ENCODE measurements at regions not wholly inside any gene's neighbourhood (a gene's known extent, or its start where the extent isn't known, plus 50 kb on each side); places are given as distances from the start of the nearest gene placed in this dataset.
"Not testable (repeated sequence)": the region's sequence is repeated elsewhere in the genome, so short reads cannot be mapped to it uniquely, and the experiment has no call there.

GRCh38 chrX:106484233-106484632, 127.5 kb upstream of the RADX start:
- H2AFZ ChIP-seq (ENCODE audit: low read depth, low read length, poor library complexity, severe bottlenecking), result no peak overlapping the region
- H3K9me2 ChIP-seq (ENCODE audit: insufficient read depth), result no peaks in the 10 kb centered on the region
- TF ChIP-seq YY1 (IDR thresholded peaks at IDR 0.05; ENCODE audit: extremely low read depth, insufficient replicate concordance, low read depth, low read length), result no peak
- no peak for TF ChIP-seq ZFX (IDR thresholded peaks at IDR 0.05)
- no peak for TF ChIP-seq EGR1 (IDR thresholded peaks at IDR 0.05; ENCODE audit: low read depth)
- no peak for TF ChIP-seq MAX (IDR thresholded peaks at IDR 0.05)
- no peak for TF ChIP-seq ELF1 (IDR thresholded peaks at IDR 0.05; ENCODE audit: borderline replicate concordance, low read depth)
- no peak for TF ChIP-seq POLR2AphosphoS5 (IDR thresholded peaks at IDR 0.05; ENCODE audit: low read depth, low read length)
- no peaks in the 10 kb centered on the region for H3K9me3 ChIP-seq (ENCODE audit: control insufficient read depth in 1 of 2, insufficient read depth in 1 of 2, low read depth in 1 of 2, low read length in 2 of 2)
- no peak for ATAC-seq
- no peaks in the 10 kb centered on the region for H4K20me1 ChIP-seq (ENCODE audit: insufficient read depth)
- no peak overlapping the region for H3K9ac ChIP-seq (ENCODE audit: low read length)
- H3K36me3 ChIP-seq (ENCODE audit: control insufficient read depth in 1 of 2, insufficient read depth in 2 of 2, low read length in 2 of 2), result no peaks in the 10 kb centered on the region
- intact Hi-C loops (cut with micrococcal nuclease), result loop anchor here (5.0 kb wide), 1 partner anchor 268 kb away; no protein-coding TSS in a partner anchor
- ChIA-PET POLR2A (no interaction called here), RAD21 (ENCODE audit: low non-redundant PET in 1 of 2, low total read pairs in 2 of 2, uncharacterized antibody in 2 of 2, unreplicated experiment in 2 of 2) (no interaction called here), CTCF (interaction anchor here (1.4 kb wide), 1 partner anchor 136 kb away, joined by 3 read pairs; no protein-coding TSS in a partner anchor)
- no peak overlapping the region for H3K4me2 ChIP-seq (ENCODE audit: low read length)
- no peaks in the 10 kb centered on the region for H3K4me1 ChIP-seq (ENCODE audit: control insufficient read depth in 1 of 2, insufficient read depth in 2 of 2, low read length in 2 of 2)
- no peak overlapping the region for H3K27ac ChIP-seq (ENCODE audit: low read depth, low read length)
- no peak for DNase-seq (ENCODE audit: low read depth, low spot score)
- no TSS peak for BruUV-seq (replicated peaks)
- no peak overlapping the region for H3K4me3 ChIP-seq (replicated peaks in 1 of 2; ENCODE audit: low read depth in 1 of 2, low read length in 2 of 2)
- H3K27me3 ChIP-seq (ENCODE audit: insufficient read depth, low read length), result no peaks in the 10 kb centered on the region
- H3K79me2 ChIP-seq (ENCODE audit: insufficient read depth, low read length), result no peaks in the 10 kb centered on the region

- not testable (repeated sequence) for H2AFZ ChIP-seq (ENCODE audit: low read depth, low read length, poor library complexity, severe bottlenecking)
Observed at GRCh38 chrX:106493210-106493816, 118.5 kb upstream of the RADX start.

More at GRCh38 chrX:106493210-106493816, 118.5 kb upstream of the RADX start:
- H3K27ac ChIP-seq (ENCODE audit: low read depth, low read length); H3K36me3 ChIP-seq (ENCODE audit: control insufficient read depth in 1 of 2, insufficient read depth in 2 of 2, low read length in 2 of 2); CTCF ChIA-PET; H3K9me3 ChIP-seq (ENCODE audit: control insufficient read depth in 1 of 2, insufficient read depth in 1 of 2, low read depth in 1 of 2, low read length in 2 of 2); BruUV-seq (replicated peaks); RAD21 ChIA-PET (ENCODE audit: low non-redundant PET in 1 of 2, low total read pairs in 2 of 2, uncharacterized antibody in 2 of 2, unreplicated experiment in 2 of 2); POLR2A ChIA-PET; intact Hi-C loops (cut with micrococcal nuclease); ATAC-seq; DNase-seq (ENCODE audit: low read depth, low spot score); H3K9ac ChIP-seq (ENCODE audit: low read length); H3K4me3 ChIP-seq (replicated peaks in 1 of 2; ENCODE audit: low read depth in 1 of 2, low read length in 2 of 2); H3K4me2 ChIP-seq (ENCODE audit: low read length); H3K9me2 ChIP-seq (ENCODE audit: insufficient read depth); H3K27me3 ChIP-seq (ENCODE audit: insufficient read depth, low read length); H3K79me2 ChIP-seq (ENCODE audit: insufficient read depth, low read length); H3K4me1 ChIP-seq (ENCODE audit: control insufficient read depth in 1 of 2, insufficient read depth in 2 of 2, low read length in 2 of 2); H4K20me1 ChIP-seq (ENCODE audit: insufficient read depth): not testable (repeated sequence)
